Keratinocyte (primary cell): ENCODE measurements at regions not wholly inside any gene's neighbourhood (a gene's known extent, or its start where the extent isn't known, plus 50 kb on each side); places are given as distances from the start of the nearest gene placed in this dataset.

Source experiments
- DNase-seq: peaks from one replicate; pipeline ENCODE4 v3.0.0-alpha.2; 2011; ENCODE audit warnings: low read depth, missing footprints, low spot score
- FAIRE-seq: peaks from 2 replicates; lab custom pipeline; 2011; peaks lifted over from hg19 to GRCh38; lab: Jason Lieb, UNC
- H2AFZ ChIP-seq: 2 replicates; pipeline ENCODE4 v1.6.0; 2012; ENCODE audit warnings: low read length, control low read depth, inconsistent platforms; ENCODE audit not compliant: control insufficient read depth
- H3K27ac ChIP-seq: 2 replicates; pipeline ENCODE4 v1.5.1; 2011; ENCODE audit warnings: low read length; ENCODE audit not compliant: control insufficient read depth, insufficient read depth
- H3K27me3 ChIP-seq: 3 replicates; pipeline ENCODE4 v1.6.0; 2011; ENCODE audit warnings: low read length; ENCODE audit not compliant: control insufficient read depth, insufficient read depth; ENCODE audit errors: extremely low read depth
- H3K36me3 ChIP-seq, 2 experiments: 2 replicates in 1 of 2; 3 replicates in 1 of 2; pipeline ENCODE4 v1.5.1; 2011; ENCODE audit warnings: low read length in 2 of 2, mild to moderate bottlenecking in 1 of 2; ENCODE audit not compliant: control insufficient read depth in 2 of 2, insufficient read depth in 2 of 2; ENCODE audit errors: extremely low read depth in 1 of 2
- H3K4me1 ChIP-seq: 3 replicates; pipeline ENCODE4 v1.5.1; 2011; ENCODE audit warnings: low read length; ENCODE audit not compliant: control insufficient read depth, insufficient read depth; ENCODE audit errors: extremely low read depth
- H3K4me2 ChIP-seq: 3 replicates; pipeline ENCODE4 v1.6.0; 2011; ENCODE audit warnings: low read depth, low read length; ENCODE audit not compliant: control insufficient read depth, insufficient read depth; ENCODE audit errors: extremely low read depth
- H3K4me3 ChIP-seq, 3 experiments: fragments of 200-600 bp in 1 of 3; sonication (generic) in 1 of 3; 2 replicates in 2 of 3; 3 replicates in 1 of 3; pipeline ENCODE4 v1.5.1; 2011 to 2016; ENCODE audit warnings: low read length in 3 of 3, mild to moderate bottlenecking in 3 of 3, control low read depth in 2 of 3, inconsistent platforms in 1 of 3, low read depth in 1 of 3, mixed read lengths in 1 of 3, mixed run types in 1 of 3, moderate library complexity in 1 of 3; ENCODE audit not compliant: control insufficient read depth in 2 of 3, insufficient read depth in 2 of 3; ENCODE audit errors: extremely low read depth in 1 of 3
- H3K79me2 ChIP-seq: 2 replicates; pipeline ENCODE4 v1.6.0; 2012; ENCODE audit warnings: low read length; ENCODE audit not compliant: control insufficient read depth, insufficient read depth
- H3K9ac ChIP-seq: 3 replicates; pipeline ENCODE4 v1.6.0; 2011; ENCODE audit warnings: low read length; ENCODE audit not compliant: control insufficient read depth, insufficient read depth; ENCODE audit errors: extremely low read depth
- H3K9me1 ChIP-seq: 3 replicates; pipeline ENCODE4 v1.6.0; 2011; ENCODE audit warnings: low read length; ENCODE audit not compliant: control insufficient read depth, insufficient read depth; ENCODE audit errors: extremely low read depth
- H3K9me3 ChIP-seq: 2 replicates; pipeline ENCODE4 v1.5.1; 2012; ENCODE audit warnings: low read depth, low read length; ENCODE audit not compliant: control insufficient read depth
- H4K20me1 ChIP-seq: 3 replicates; pipeline ENCODE4 v1.6.0; 2011; ENCODE audit warnings: low read length; ENCODE audit not compliant: control insufficient read depth, insufficient read depth; ENCODE audit errors: extremely low read depth
- EZH2 ChIP-seq: IDR thresholded peaks from one replicate; pipeline ENCODE4 v1.6.1; 2012; ENCODE audit warnings: inconsistent platforms, mild to moderate bottlenecking, low read length, moderate library complexity
- dilution Hi-C: fragments of 300-500 bp; cut with MboI; formaldehyde crosslinking; loops from one replicate; pipeline ENCODE4 v1.7.0; 2020; ENCODE audit warnings: low sequenced_read_pairs; ENCODE audit not compliant: extremely low pct_ligation_motif_present
- TF ChIP-seq, protein P1 (sequence below), 3 experiments: IDR thresholded peaks in 1 of 3; conservative IDR thresholded peaks in 1 of 3; optimal IDR thresholded peaks in 1 of 3; 2 replicates in 2 of 3; 3 replicates in 1 of 3; pipeline versions ENCODE3 to v1.5.1; 2011; ENCODE audit warnings: low read length in 3 of 3, mild to moderate bottlenecking in 3 of 3, moderate library complexity in 2 of 3, control low read depth in 1 of 3, inconsistent platforms in 1 of 3; ENCODE audit not compliant: insufficient read depth in 2 of 3; ENCODE audit errors: extremely low read depth in 1 of 3

DNA sequence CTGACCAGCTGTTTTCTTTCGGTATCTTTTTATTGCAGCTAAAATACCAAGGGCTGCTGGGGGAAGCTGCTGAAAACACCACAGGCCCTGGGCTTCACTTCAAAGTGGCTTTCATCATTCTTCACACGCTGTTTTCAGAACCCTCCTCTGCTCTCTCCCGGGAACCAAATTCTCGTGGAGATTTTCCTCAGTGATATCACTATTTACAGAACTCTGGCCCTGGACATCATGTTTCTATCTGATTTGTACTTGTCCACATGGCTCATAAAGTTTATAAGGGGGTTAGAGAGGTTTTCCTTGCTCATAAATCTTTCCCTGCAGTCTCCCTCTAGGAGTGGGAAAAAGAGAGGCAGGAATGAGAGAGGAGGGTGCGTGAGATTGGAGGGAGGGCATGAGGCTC is 177.4 kb upstream of the NPVF start:
- no peak overlapping the region for H3K9ac ChIP-seq
- dilution Hi-C loops = no loop called here
- H3K9me1 ChIP-seq = no peaks in the 10 kb centered on the region
- H3K27ac ChIP-seq = no peak overlapping the region
- no peak overlapping the region for H3K4me2 ChIP-seq
- no peak overlapping the region for H3K4me3 ChIP-seq
- H4K20me1 ChIP-seq = no peaks in the 10 kb centered on the region
- no peak for DNase-seq
- no peaks in the 10 kb centered on the region for H3K36me3 ChIP-seq
- H2AFZ ChIP-seq = no peak overlapping the region
- no peak for FAIRE-seq
- H3K4me1 ChIP-seq = no peaks in the 10 kb centered on the region
- no peaks in the 10 kb centered on the region for H3K9me3 ChIP-seq
- TF ChIP-seq, protein P1, sequence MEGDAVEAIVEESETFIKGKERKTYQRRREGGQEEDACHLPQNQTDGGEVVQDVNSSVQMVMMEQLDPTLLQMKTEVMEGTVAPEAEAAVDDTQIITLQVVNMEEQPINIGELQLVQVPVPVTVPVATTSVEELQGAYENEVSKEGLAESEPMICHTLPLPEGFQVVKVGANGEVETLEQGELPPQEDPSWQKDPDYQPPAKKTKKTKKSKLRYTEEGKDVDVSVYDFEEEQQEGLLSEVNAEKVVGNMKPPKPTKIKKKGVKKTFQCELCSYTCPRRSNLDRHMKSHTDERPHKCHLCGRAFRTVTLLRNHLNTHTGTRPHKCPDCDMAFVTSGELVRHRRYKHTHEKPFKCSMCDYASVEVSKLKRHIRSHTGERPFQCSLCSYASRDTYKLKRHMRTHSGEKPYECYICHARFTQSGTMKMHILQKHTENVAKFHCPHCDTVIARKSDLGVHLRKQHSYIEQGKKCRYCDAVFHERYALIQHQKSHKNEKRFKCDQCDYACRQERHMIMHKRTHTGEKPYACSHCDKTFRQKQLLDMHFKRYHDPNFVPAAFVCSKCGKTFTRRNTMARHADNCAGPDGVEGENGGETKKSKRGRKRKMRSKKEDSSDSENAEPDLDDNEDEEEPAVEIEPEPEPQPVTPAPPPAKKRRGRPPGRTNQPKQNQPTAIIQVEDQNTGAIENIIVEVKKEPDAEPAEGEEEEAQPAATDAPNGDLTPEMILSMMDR (optimal IDR thresholded peaks at IDR 0.05 in 1 of 3, IDR thresholded peaks at IDR 0.05 in 1 of 3, conservative IDR thresholded peaks at IDR 0.05 in 1 of 3; ENCODE audit: extremely low read depth in 1 of 3, insufficient read depth in 2 of 3, low read length in 3 of 3) = no peak
- TF ChIP-seq EZH2 = no peak
- H3K27me3 ChIP-seq = no peaks in the 10 kb centered on the region
- no peaks in the 10 kb centered on the region for H3K79me2 ChIP-seq

DNA sequence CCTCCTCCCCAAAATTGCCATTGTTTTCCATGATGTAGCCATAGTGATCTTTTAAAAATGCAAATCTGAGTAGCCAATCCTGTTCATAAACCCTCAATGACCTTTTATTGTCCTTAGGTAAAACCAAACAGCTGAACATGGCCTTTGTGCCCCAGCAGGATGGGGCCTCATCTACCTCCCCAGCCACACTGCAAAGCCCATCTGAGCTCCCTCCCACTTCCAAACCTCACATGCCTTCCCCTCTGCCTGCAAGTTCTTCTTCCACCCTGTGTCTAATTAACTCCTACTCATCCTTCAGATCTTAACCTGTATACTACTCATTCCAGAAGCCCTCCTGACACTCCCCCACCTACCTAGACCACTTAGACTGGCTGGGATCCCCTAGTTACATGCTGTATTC is 178.8 kb upstream of the NPVF start:
- H3K36me3 ChIP-seq = no peaks in the 10 kb centered on the region
- H3K4me3 ChIP-seq = no peak overlapping the region
- no peaks in the 10 kb centered on the region for H3K9me3 ChIP-seq
- no peak overlapping the region for H2AFZ ChIP-seq
- H3K4me1 ChIP-seq = no peaks in the 10 kb centered on the region
- H3K9ac ChIP-seq = no peak overlapping the region
- DNase-seq = no peak
- no peak overlapping the region for H3K27ac ChIP-seq
- H3K79me2 ChIP-seq = no peaks in the 10 kb centered on the region
- no peak overlapping the region for H3K4me2 ChIP-seq
- dilution Hi-C loops = no loop called here
- H3K9me1 ChIP-seq = no peaks in the 10 kb centered on the region
- no peak for TF ChIP-seq EZH2
- TF ChIP-seq, protein P1 (optimal IDR thresholded peaks at IDR 0.05 in 1 of 3, IDR thresholded peaks at IDR 0.05 in 1 of 3, conservative IDR thresholded peaks at IDR 0.05 in 1 of 3; ENCODE audit: extremely low read depth in 1 of 3, insufficient read depth in 2 of 3, low read length in 3 of 3) = no peak
- no peak for FAIRE-seq
- H4K20me1 ChIP-seq = no peaks in the 10 kb centered on the region
- no peaks in the 10 kb centered on the region for H3K27me3 ChIP-seq
